G401 (cell line): ENCODE measurements at regions not wholly inside any gene's neighbourhood (a gene's known extent, or its start where the extent isn't known, plus 50 kb on each side); places are given as distances from the start of the nearest gene placed in this dataset.
"Not testable (repeated sequence)": the region's sequence is repeated elsewhere in the genome, so short reads cannot be mapped to it uniquely, and the experiment has no call there.

ENCODE experiments used
- DNase-seq: peaks from one replicate; pipeline ENCODE4 v3.0.0-alpha.2; 2015; ENCODE audit warnings: low spot score
- in situ Hi-C: cut with HindIII; loops from 2 replicates; pipeline ENCODE4 v1.10.0; 2016; ENCODE audit warnings: low sequenced_read_pairs, mixed read lengths

DNA sequence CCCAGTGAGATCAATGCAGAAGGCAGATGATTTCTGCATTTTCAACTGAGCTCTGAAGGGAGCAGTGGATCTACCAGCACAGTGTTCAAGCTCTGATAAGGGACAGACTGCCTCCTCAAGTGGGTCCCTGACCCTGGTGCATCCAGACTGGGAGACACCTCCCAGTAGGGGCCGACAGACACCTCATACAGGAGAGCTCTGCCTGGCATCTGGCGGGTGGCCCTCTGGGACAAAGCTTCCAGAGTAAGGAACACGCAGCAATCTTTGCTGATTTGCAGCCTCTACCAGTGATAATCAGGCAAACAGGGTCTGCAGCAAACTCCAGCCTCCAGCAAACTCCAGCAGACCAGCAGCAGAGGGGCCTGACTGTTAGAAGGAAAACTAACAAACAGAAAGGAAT lies 152.9 kb upstream of the CCDC196 start:
- DNase-seq, in situ Hi-C loops: not testable (repeated sequence)

DNA sequence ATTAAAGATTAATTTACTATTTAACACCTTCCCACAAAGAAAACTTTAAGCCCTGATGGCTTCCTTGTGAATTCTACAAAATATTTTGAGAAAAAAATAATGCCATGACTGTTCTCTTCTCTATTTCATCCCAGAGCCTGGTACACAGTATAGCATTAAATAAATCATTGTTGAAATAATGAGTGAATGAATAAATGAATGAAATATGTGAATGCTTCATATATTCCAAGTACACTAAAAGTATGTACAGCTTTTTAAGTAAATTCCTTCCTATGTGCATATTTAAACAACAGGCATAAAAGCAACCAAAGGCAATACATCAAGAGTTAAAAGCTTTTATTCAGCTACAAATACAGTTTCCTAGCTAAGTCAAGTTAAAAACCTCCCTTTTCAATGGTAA lies 144.9 kb upstream of the CCDC196 start:
- DNase-seq = no peak
- in situ Hi-C loops = no loop called here

DNA sequence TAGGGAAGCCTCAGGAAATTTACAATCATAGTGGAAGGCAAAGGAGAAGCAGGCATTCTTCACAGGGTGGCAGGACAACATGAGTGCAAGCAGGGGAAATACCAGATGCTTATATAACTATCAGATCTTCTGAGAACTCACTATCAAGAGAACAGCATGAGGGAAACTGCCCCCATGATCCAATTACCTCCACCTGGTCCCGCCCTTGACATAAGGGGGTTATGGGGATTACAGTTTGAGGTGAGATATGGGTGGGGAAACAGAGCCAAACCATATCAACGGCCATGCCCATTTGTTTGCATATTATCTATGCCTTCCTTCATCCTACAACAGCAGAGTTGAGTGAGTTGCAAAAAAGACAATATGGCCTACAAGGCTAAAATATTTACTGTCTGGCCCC lies 140.2 kb upstream of the CCDC196 start:
- in situ Hi-C loops = no loop called here
- DNase-seq = no peak

DNA sequence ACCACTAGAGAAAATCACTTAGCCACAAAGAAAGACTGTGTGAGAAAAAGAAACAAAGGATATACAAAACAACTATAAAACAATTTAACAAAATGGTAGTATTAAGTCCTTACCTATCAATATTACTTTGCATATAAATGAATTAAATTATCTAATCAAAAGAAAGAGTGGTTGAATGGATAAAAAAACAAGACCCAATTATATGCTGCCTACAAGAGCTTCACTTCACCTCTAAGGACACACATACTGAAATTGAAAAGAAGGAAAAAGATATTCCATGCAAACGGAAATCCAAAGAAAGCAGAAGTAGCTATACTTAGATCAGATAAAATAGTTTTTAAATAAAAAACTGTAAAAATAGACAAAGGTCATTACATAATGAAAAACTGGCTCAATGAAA lies 134.9 kb upstream of the CCDC196 start:
- DNase-seq = no peak
- in situ Hi-C loops = no loop called here

DNA sequence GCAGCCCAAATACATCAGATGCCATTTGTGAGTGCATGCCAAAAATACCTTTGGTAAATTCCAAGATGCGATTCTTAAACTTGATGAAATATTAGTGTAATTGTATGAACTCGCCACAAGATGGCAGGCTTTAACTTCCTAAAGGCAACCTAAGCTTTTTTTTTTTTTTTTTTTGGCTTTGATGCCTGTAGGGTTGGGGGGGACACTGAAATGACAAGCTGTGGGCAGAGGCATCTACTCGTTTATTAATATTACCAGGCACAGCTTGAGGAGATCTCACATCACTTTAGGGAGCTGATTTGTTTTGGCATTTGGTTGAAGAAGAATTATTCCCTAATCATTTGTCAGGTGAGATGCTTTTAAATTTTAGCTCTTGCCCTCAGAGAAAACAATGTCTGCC lies 126.7 kb upstream of the CCDC196 start:
- peak; percentile 88 for DNase-seq
- in situ Hi-C loops = no loop called here

DNA sequence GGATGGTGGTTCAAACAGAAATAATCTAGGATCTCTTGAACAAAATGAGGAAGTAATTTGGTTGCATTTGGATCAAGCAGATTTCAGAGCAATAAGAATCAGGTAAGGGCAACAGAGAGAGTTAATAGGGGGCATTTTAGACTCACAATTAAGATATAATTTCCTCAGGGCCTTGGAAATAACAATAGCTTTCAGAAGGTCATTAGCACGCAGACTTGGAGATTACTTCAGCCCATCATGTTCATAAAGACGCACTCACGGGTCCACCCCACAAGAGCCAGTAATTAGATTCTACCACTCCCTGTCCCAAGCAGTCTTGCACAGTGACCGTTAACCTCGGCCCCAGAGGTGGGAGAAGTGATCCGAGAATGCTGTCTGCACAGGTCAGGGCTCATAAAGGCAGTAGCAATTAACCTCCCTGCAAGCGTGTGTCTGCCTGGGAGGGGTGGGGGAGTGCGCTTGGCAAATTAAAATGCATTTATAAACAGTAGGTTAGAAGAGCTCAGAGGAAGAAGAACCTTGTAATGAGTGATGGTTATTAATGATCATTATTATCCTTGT lies 125.7 kb upstream of the CCDC196 start:
- DNase-seq = no peak
- in situ Hi-C loops = no loop called here

DNA sequence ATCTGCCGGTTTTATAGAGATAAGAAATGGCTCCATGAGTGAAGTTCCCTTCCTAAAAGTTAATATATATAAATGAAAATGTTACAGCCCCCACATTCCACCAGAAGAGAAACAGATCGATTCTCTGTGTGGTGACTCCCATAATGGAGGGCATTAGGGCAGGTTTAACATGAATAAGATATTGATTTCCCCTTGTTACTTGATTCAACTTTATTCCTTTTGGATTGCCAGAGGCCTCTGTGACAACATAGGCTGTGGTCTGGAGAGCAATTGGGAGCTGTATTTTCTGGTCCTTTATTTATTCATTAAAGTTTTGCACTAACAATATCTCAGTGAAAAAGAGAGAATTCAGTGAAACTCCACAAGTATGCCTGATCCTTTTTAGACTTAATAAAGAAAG lies 125.2 kb upstream of the CCDC196 start:
- in situ Hi-C loops = no loop called here
- no peak for DNase-seq

DNA sequence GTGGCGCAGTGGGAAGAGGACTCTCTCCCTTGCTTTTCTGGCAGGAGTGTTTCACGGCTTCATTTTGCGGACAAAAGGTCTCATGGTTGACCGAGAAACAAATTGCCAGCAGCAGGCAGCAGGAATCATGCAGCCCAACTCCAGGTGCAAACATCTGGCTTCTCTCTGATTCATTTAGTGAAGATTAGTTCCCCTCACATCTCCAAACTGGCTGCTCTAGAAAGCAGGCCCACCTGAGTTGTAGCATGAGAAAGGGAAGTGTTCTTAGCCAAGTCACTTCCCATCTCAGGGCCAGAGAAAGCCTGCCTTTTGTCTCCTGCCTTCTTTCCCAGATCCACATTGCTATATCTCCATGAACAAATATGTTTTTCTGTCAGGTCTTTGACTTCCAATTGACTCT lies 120.8 kb upstream of the CCDC196 start:
- DNase-seq = no peak
- in situ Hi-C loops = no loop called here

DNA sequence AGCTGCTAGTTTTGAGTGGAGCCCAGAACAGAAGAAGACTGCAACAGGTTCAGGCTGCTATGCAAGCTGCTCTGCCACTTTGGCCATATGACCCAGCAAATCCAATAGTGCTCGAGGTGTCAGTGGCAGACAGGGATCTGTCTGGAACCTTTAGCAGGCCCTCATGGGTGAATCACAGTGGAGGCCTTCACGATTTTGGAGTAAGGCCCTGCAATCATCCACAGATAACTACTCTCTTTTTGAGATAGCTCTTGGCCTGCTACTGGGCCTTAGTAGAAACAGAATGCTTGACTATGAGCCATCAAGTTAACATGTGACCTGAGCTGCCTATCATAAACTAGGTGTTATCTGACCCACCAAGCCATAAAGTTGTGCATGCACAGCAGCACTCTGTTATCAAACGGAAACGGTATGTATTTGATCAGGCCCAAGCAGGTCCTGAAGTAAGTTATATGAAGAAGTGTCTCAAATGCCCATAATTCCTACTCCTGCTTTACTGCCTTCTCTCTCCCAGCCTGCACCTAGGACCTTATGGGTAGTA lies 116.9 kb upstream of the CCDC196 start:
- in situ Hi-C loops = no loop called here
- no peak for DNase-seq

DNA sequence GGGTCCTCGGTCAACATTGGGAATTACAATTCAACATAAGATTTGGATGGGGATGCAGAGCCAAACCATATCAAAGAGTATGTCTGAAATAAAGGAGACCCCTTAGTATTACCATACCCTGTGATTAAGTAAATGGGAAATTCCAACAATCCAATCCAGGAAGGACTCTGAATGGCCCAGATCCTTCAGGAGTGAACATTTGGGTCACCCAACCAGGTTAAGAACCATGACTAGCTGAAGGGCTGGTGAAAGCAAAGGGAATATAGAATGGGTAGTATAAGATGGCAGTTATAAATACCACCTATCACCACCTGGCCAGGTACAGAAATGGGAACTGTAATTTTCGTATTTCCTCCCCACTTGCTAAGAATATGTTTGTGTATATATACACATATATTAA lies 114.4 kb upstream of the CCDC196 start:
- in situ Hi-C loops = no loop called here
- DNase-seq = no peak

DNA sequence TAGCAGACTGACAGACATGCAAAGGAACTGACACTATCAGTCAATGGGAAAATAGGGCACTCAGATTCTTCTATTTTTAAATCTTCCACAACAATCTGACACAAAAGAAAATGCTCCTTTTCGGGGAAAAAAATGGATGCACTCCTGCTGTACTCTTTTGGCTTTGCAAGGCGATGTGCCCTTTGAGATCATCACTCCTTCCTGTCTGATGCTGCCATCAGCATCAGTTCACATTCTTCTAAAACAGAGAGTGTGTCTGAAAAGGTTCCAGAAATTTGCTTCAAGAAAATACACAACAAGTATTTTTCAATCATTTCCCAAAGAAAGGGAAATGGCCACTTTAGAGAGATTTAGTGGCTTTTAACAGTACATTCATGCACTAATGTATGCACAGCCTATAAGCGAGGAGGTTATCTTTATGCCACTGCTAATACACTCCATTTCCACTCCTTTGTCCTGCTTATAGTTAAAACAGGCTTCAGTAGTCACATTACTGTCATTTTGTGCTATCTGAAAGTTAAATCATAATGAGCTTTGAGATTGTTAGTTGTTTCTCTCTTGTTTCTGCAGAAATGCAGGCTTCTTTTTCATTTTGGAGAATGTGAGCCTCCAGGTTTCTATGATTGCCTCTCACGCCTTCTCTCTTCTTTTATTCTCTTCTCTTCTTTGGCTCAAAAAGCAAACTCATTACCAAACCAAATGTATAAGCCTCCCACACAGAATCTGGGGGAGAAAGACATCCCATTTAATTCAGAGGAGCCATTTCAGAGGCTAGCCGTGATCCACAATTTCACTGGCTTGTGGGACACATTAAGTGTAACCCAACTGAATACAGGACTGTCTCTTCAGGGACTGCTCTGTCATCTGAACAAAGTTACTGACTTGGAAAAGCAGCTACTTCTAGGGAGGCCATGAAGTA lies 110.9 kb upstream of the CCDC196 start:
- DNase-seq = no peak
- in situ Hi-C loops = no loop called here

DNA sequence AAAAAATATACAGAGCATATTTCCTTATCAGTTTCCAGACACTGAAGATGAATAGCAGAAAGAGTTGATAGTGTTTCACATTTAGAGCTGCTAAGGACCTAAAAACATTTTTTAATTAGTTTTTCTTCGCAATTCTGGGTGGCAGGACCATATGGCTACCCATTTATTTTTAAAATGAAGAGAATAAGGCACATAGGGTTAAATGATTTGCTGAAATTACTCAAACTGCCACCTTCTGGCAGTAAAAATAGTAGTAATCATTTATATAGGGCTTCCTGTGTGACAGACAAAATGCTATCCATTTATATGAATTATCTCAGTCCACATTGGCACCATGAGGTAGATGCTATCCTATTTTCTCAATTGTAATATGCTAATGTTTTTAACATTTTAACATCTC lies 108.6 kb upstream of the CCDC196 start:
- in situ Hi-C loops = no loop called here
- no peak for DNase-seq

DNA sequence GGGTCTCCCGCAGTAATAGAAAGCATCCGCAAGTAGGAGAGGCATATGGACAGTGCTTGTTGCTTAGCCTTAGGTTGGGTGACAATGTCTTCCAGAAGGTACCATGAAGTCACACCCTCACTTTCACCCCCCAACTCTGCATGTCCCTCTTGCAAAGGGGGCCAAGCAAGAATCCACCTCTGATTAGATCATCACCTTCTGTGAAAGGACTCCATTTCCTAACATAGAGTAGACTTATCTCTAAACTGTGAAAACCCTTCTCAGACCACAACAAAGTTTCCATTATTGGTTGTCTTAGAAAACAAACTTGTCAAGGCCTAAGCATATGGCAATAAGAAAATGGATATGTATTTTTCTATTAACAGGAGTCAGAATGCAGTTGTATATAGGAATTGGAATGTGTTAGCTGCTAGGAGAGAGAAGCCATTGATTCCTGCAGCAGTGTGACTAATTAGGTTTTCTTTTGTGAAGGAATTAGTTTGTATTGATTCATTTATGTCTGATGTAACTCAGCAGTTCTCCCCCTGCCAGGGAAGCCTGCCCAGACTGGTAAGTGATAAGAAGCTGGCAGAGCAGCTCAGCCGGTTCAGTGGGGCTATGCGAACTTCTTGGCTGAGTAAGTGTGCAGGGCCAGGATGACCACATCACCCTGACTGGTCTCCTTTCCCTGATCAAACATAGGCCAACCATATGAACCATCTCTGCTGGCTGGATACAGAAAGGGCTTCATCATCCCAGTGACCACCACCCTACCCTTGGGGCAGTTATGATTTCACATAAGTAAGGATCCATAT lies 107.3 kb upstream of the CCDC196 start:
- no peak for DNase-seq
- in situ Hi-C loops = no loop called here

DNA sequence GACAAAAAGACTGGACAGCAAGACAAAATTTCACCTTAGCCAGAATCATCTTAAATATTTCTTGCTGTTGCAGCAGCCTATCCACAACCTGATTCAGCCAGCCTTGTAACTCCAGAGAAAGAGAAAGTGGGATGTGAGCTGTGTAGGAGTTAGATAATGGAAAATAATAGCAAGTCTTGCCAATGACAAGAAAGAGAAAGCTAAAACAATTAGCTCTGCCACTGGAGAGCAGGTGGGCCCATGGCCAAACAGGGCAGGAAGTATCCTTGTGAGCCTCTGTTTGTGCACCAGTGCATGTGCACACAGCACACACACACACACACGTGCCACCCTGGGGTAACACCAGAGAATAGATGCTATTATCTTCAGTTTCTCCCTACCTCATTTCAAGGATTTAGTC lies 106.0 kb upstream of the CCDC196 start:
- DNase-seq = no peak
- in situ Hi-C loops = no loop called here

DNA sequence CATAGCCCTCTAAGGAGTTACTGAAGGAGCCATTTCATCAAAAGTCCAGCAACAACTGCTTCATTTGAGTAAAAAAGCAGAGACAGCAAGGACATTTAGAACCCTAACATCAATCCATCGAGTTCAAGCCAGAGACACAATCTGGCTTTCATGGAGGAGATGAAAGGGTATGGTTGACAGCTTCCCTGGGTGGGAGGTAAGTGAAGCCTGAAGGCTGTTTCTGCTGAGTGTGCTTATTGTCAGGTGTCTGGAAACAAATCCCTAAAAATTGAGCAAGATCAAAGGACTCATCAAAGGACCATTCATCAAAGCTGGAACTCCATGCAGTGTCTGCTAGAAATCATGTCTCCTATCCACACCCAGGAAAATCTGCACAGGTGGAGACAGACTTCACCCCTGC lies 104.4 kb upstream of the CCDC196 start:
- in situ Hi-C loops = no loop called here

DNA sequence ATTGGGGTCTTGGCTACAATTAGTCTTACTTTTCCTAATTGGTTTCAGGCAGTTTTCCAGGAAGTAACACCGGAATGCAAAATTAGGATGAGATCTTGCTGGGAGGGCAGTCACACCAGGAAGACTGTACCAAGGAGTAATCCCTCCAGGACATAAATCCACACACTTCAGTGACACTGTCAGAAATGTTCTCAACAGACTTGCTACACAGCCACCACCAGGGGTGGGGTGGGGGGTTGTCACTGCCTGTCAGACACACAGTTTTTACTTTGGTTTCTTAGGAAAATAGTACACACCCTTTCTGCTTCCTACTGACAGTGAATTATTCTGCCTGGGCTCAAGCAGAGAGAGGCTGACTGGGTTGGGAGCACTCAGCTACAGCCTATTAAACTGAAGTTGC lies 102.9 kb upstream of the CCDC196 start:
- in situ Hi-C loops = no loop called here
- no peak for DNase-seq

More for the DNA sequence above, 104.4 kb upstream of the CCDC196 start:
- no peak for DNase-seq

DNA sequence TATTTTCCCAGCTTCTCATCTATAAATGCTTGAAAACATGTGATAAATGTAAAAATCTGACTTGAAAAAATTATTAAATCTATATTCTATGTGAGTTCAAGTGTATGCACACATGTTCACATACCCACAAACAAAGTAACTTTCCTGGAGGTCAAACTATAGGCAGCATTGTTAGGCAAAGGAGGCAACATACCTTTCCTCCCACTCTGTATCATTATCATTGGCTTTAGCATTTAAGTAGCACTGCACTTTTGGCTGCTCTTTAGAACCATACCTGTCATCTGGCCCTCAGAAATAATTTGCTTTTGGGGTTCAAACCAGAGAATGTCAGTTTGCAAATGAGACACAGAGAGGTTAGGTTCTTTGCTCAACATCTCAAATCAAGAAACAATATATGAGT lies 102.4 kb upstream of the CCDC196 start:
- in situ Hi-C loops = no loop called here
- no peak for DNase-seq

DNA sequence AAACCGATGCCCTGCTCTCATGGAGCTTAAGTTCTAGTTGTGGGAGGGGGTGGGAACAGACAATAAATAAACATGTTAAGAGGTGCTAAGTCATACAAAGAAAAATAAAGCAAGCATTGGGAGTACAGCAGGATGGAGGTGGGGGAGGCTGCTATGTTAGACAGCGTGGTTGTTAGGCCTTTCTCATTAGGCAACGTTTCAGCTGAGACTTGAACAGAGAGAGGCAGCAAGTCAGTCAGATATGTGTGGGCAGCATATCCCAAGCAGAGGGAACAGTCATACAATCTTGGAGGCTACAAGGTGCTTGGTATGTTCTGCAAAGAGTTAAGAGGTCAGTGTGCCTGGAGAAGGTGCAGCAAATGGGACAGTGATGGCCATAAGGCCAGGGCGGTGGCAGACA lies 97.7 kb upstream of the CCDC196 start:
- DNase-seq = no peak
- in situ Hi-C loops = no loop called here

DNA sequence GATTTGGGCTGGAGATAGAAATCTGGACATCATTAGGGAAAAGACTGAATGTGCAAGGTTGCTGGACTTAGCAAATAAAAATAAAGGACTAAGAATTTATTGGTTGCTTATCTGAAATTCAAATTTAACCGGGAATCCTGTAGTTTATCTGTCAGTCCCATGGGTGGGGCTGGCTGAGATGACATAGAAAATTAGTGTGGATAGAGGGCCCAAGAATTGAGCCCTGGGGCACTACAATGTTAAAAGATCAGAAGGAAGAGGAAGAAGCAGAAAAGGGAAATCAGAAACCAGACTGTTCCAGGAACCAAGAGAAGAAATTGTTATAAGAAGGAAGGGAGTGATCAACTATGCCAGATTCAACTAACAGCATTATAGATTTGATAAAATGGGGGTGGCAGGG lies 96.7 kb upstream of the CCDC196 start:
- in situ Hi-C loops = no loop called here
- no peak for DNase-seq

DNA sequence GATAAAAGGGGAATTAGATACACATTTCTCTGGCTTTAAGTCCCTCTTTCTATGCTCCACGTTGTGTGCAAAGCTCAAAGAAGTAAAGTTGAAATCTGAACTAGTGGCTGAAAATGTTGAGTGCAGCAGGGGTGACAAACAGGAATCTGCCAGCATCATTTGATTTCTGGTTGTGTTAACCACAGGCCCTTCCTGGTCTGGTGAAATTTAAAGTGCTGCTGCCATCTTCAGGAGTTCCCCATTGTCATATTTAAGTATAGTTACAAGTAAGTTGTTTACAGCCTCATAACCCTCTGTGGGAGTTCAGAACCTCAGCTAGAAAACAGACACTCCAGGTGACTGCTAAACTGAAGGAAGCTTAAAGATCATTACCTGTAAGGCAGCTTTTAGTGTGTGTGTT lies 90.9 kb upstream of the CCDC196 start:
- DNase-seq = no peak
- in situ Hi-C loops = no loop called here
